H1 (cell line): ENCODE measurements at regions not wholly inside any gene's neighbourhood (a gene's known extent, or its start where the extent isn't known, plus 50 kb on each side); places are given as distances from the start of the nearest gene placed in this dataset.

Source experiments
- CTCF ChIA-PET: fragments of 300-600 bp; sonication (Branson Sonifier 250); formaldehyde crosslinking; loops from one replicate; lab custom pipeline; 2021; ENCODE audit not compliant: partially characterized antibody; lab: Charles Lee
- POLR2A ChIA-PET: fragments of 300-600 bp; sonication (Branson Sonifier 250); formaldehyde crosslinking; loops from one replicate; lab custom pipeline; 2021; ENCODE audit warnings: inconsistent platforms; ENCODE audit not compliant: partially characterized antibody; lab: Charles Lee
- DNase-seq, 2 experiments: peaks; one replicate each; pipeline versions ENCODE4 v3.0.0 to v3.0.0-alpha.2; 2010 to 2022; ENCODE audit warnings: low spot score in 2 of 2, low read depth in 1 of 2, mixed read lengths in 1 of 2
- FAIRE-seq: peaks from 2 replicates; lab custom pipeline; 2011; peaks lifted over from hg19 to GRCh38; lab: Jason Lieb, UNC
- H2AFZ ChIP-seq: 2 replicates; pipeline ENCODE4 v1.8.1; 2012; ENCODE audit warnings: low read length, inconsistent platforms
- H2AK5ac ChIP-seq: 2 replicates; pipeline ENCODE4 v1.6.1; 2013; ENCODE audit warnings: low read depth, low read length
- H2BK120ac ChIP-seq: replicated peaks from 2 replicates; pipeline ENCODE3; 2013; ENCODE audit warnings: low read depth, low read length, inconsistent platforms
- H2BK12ac ChIP-seq: 2 replicates; pipeline ENCODE4 v1.6.1; 2013; ENCODE audit warnings: low read depth, low read length
- H2BK15ac ChIP-seq: 2 replicates; pipeline ENCODE4 v1.6.1; 2013; ENCODE audit warnings: low read length
- H2BK20ac ChIP-seq: 2 replicates; pipeline ENCODE4 v1.6.1; 2013; ENCODE audit warnings: low read length
- H2BK5ac ChIP-seq: 2 replicates; pipeline ENCODE4 v1.6.1; 2013; ENCODE audit warnings: low read depth, low read length
- H3K14ac ChIP-seq: 2 replicates; pipeline ENCODE4 v1.6.1; 2013; ENCODE audit warnings: inconsistent platforms; ENCODE audit not compliant: insufficient read length
- H3K18ac ChIP-seq: 2 replicates; pipeline ENCODE4 v1.6.1; 2013; ENCODE audit warnings: low read length; ENCODE audit errors: extremely low read depth
- H3K23ac ChIP-seq: 2 replicates; pipeline ENCODE4 v1.6.1; 2013; ENCODE audit warnings: inconsistent platforms; ENCODE audit not compliant: insufficient read length
- H3K23me2 ChIP-seq: 2 replicates; pipeline ENCODE4 v1.6.1; 2013; ENCODE audit warnings: low read depth, low read length
- H3K27ac ChIP-seq: 2 replicates; pipeline ENCODE4 v1.6.1; 2011; ENCODE audit warnings: low read depth, low read length, inconsistent platforms
- H3K27me3 ChIP-seq, 4 experiments: replicated peaks in 1 of 4; 1 replicate in 1 of 4; 2 replicates in 3 of 4; pipeline versions ENCODE4 v1.6.1 to v1.8.1; 2011 to 2013; ENCODE audit warnings: low read length in 3 of 4, mild to moderate bottlenecking in 3 of 4, inconsistent platforms in 2 of 4, mixed read lengths in 2 of 4, moderate library complexity in 1 of 4; ENCODE audit not compliant: control insufficient read depth in 3 of 4, insufficient read depth in 3 of 4; ENCODE audit errors: extremely low read depth in 1 of 4
- H3K36me3 ChIP-seq, 4 experiments: 2 replicates each; pipeline versions ENCODE4 v1.6.1 to v1.8.1; 2011 to 2013; ENCODE audit warnings: mild to moderate bottlenecking in 4 of 4, low read length in 3 of 4, moderate library complexity in 2 of 4, control low read depth in 1 of 4, inconsistent platforms in 1 of 4; ENCODE audit not compliant: insufficient read depth in 4 of 4, control insufficient read depth in 2 of 4
- H3K4ac ChIP-seq: replicated peaks from 2 replicates; pipeline ENCODE3; 2013; ENCODE audit warnings: low read length, low read depth, mixed read lengths, inconsistent platforms; ENCODE audit not compliant: insufficient read length
- H3K4me1 ChIP-seq, 4 experiments: replicated peaks in 1 of 4; 1 replicate in 1 of 4; 2 replicates in 3 of 4; pipeline versions ENCODE4 v1.6.1 to v1.8.1; 2011 to 2013; ENCODE audit warnings: low read length in 3 of 4, inconsistent platforms in 2 of 4, mixed read lengths in 1 of 4; ENCODE audit not compliant: insufficient read depth in 4 of 4, control insufficient read depth in 3 of 4
- H3K4me2 ChIP-seq, 2 experiments: 2 replicates each; pipeline versions ENCODE4 v1.6.1 to v1.8.1; 2011 to 2013; ENCODE audit warnings: low read depth in 2 of 2, low read length in 2 of 2, control low read depth in 1 of 2, inconsistent platforms in 1 of 2, mild to moderate bottlenecking in 1 of 2; ENCODE audit not compliant: insufficient read depth in 1 of 2
- H3K4me3 ChIP-seq, 4 experiments: fragments of 200-600, 300-600 bp in 1 of 4; sonication (generic), shearing (Covaris generic), sonication (Bioruptor Twin) in 1 of 4; 2 replicates each; pipeline versions ENCODE4 v1.5.1 to v1.8.1; 2011 to 2016; ENCODE audit warnings: low read length in 4 of 4, low read depth in 3 of 4, control low read depth in 2 of 4, inconsistent platforms in 2 of 4, mild to moderate bottlenecking in 2 of 4, mixed read lengths in 1 of 4, moderate library complexity in 1 of 4; ENCODE audit not compliant: insufficient read depth in 2 of 4; ENCODE audit errors: extremely low read depth in 1 of 4
- H3K56ac ChIP-seq: replicated peaks from 2 replicates; pipeline ENCODE3; 2013; ENCODE audit warnings: low read depth, mild to moderate bottlenecking, mixed read lengths, low read length, inconsistent platforms; ENCODE audit not compliant: insufficient read length
- H3K79me1 ChIP-seq: 2 replicates; pipeline ENCODE4 v1.6.1; 2013; ENCODE audit warnings: low read depth, low read length, control low read depth
- H3K79me2 ChIP-seq, 2 experiments: 2 replicates each; pipeline versions ENCODE4 v1.6.1 to v1.8.1; 2012 to 2013; ENCODE audit warnings: low read length in 2 of 2, mild to moderate bottlenecking in 2 of 2, inconsistent platforms in 1 of 2; ENCODE audit not compliant: insufficient read depth in 2 of 2, control insufficient read depth in 1 of 2
- H3K9ac ChIP-seq, 4 experiments: replicated peaks in 1 of 4; 1 replicate in 1 of 4; 2 replicates in 3 of 4; pipeline versions ENCODE4 v1.6.1 to v1.8.1; 2011 to 2013; ENCODE audit warnings: low read depth in 3 of 4, low read length in 3 of 4, control low read depth in 2 of 4, mild to moderate bottlenecking in 2 of 4, moderate library complexity in 2 of 4, inconsistent platforms in 1 of 4; ENCODE audit errors: extremely low read depth in 1 of 4
- H3K9me3 ChIP-seq, 2 experiments: 2 replicates each; pipeline versions ENCODE4 v1.6.1 to v1.8.1; 2012 to 2013; ENCODE audit warnings: mild to moderate bottlenecking in 2 of 2, moderate library complexity in 2 of 2, control low read depth in 1 of 2, inconsistent platforms in 1 of 2, low read depth in 1 of 2, low read length in 1 of 2, mixed read lengths in 1 of 2; ENCODE audit not compliant: insufficient read depth in 2 of 2
- H4K20me1 ChIP-seq, 2 experiments: replicated peaks in 1 of 2; 2 replicates each; pipeline versions ENCODE3 to v1.8.1; 2011 to 2013; ENCODE audit warnings: inconsistent platforms in 2 of 2, low read length in 2 of 2, mild to moderate bottlenecking in 1 of 2; ENCODE audit not compliant: insufficient read depth in 2 of 2, control insufficient read depth in 1 of 2
- H4K5ac ChIP-seq: 2 replicates; pipeline ENCODE4 v1.6.1; 2013; ENCODE audit warnings: low read length, low read depth, mixed read lengths, inconsistent platforms; ENCODE audit not compliant: insufficient read length
- H4K8ac ChIP-seq: 2 replicates; pipeline ENCODE4 v1.8.0; 2013; ENCODE audit warnings: mild to moderate bottlenecking, moderate library complexity, low read length, inconsistent platforms; ENCODE audit not compliant: insufficient read depth; ENCODE audit errors: extremely low read depth
- H4K91ac ChIP-seq: replicated peaks from 2 replicates; pipeline ENCODE3; 2013; ENCODE audit warnings: low read length, mixed read lengths, inconsistent platforms; ENCODE audit not compliant: insufficient read length
- BACH1 ChIP-seq: IDR thresholded peaks from 2 replicates; pipeline ENCODE4 v1.6.1; 2012; ENCODE audit warnings: low read length, improper control_type of control experiment
- GABPA ChIP-seq: IDR thresholded peaks from 2 replicates; pipeline ENCODE4 v1.6.1; 2011; ENCODE audit warnings: mild to moderate bottlenecking, low read length, moderate library complexity, borderline replicate concordance; ENCODE audit not compliant: insufficient read depth
- RAD21 ChIP-seq, 2 experiments: IDR thresholded peaks in 1 of 2; conservative IDR thresholded peaks in 1 of 2; 2 replicates each; pipeline ENCODE4 v1.6.1; 2011; ENCODE audit warnings: low read depth in 2 of 2, low read length in 2 of 2, improper control_type of control experiment in 1 of 2, inconsistent platforms in 1 of 2, mild to moderate bottlenecking in 1 of 2, moderate library complexity in 1 of 2
- SAP30 ChIP-seq: fragments of 300-600 bp; sonication (generic); IDR thresholded peaks from 2 replicates; pipeline ENCODE4 v1.7.1; 2012; ENCODE audit warnings: low read length, moderate library complexity, mild to moderate bottlenecking, inconsistent platforms; ENCODE audit not compliant: insufficient read depth, insufficient replicate concordance
- YY1 ChIP-seq: IDR thresholded peaks from 2 replicates; pipeline ENCODE4 v1.6.1; 2011; ENCODE audit warnings: low read depth, mild to moderate bottlenecking, low read length
- WGBS, 2 experiments: shearing (Covaris generic) in 1 of 2; methylation state at CpG; one replicate each; pipeline versions ENCODE4 v1.1.6 to v1.1.7; 2013 to 2015; ENCODE audit warnings: low lambda C conversion rate in 2 of 2, mixed read lengths in 2 of 2, inconsistent platforms in 1 of 2, low coverage in 1 of 2, missing lambda C conversion rate in 1 of 2; ENCODE audit not compliant: insufficient replicate concordance in 2 of 2, insufficient coverage in 1 of 2, insufficient read length in 1 of 2; ENCODE audit errors: extremely low coverage in 1 of 2, missing lambda C conversion rate in 1 of 2; 5-methylcytosine and 5-hydroxymethylcytosine counted together
- TF ChIP-seq, protein P1 (sequence below): IDR thresholded peaks from 2 replicates; pipeline ENCODE4 v1.6.1; 2011; ENCODE audit warnings: low read length, improper control_type of control experiment
- TF ChIP-seq, protein P2 (sequence below), 3 experiments: IDR thresholded peaks; 1 replicate in 2 of 3; 2 replicates in 1 of 3; pipeline versions ENCODE4 v1.5.1 to v1.6.1; 2011; ENCODE audit warnings: low read length in 3 of 3, mild to moderate bottlenecking in 3 of 3, inconsistent platforms in 2 of 3, low read depth in 1 of 3, moderate library complexity in 1 of 3; ENCODE audit not compliant: insufficient read depth in 1 of 3; ENCODE audit errors: control extremely low read depth in 1 of 3
- TF ChIP-seq, protein P3 (sequence below): IDR thresholded peaks from 2 replicates; pipeline ENCODE4 v1.6.1; 2012; ENCODE audit warnings: inconsistent platforms

GRCh38 chr2:217510771-217511291 is 492.0 kb downstream of the TNS1 start:
- POLR2A ChIA-PET = no interaction called here
- no peak overlapping the region for H2BK20ac ChIP-seq
- no peak overlapping the region for H3K27ac ChIP-seq
- peak overlapping the region; percentile 33 to 64; a peak in 3 of 4 replicates for H3K4me2 ChIP-seq
- 34% methylated on average over 9 of the region's 9 CpGs; no CpG with 5 or more reads in 1 of the 2 experiments for WGBS, 2 experiments
- no peak overlapping the region for H4K8ac ChIP-seq
- no peak overlapping the region for H4K5ac ChIP-seq
- peak overlapping the region; percentile 94 for H2AFZ ChIP-seq
- no peak overlapping the region for H2AK5ac ChIP-seq
- H2BK120ac ChIP-seq = no peak overlapping the region
- peak overlapping the region in 1 of 4 experiments; percentile 33; a peak in 3 of 8 replicates for H3K4me3 ChIP-seq
- H3K9ac ChIP-seq = no peak overlapping the region
- H3K23me2 ChIP-seq = no peaks in the 10 kb centered on the region
- H3K27me3 ChIP-seq = no peaks in the 10 kb centered on the region
- no peak overlapping the region for H3K23ac ChIP-seq
- H4K91ac ChIP-seq = no peak overlapping the region
- H3K18ac ChIP-seq = no peak overlapping the region; the same call in 1 of the 2 replicates
- no peak overlapping the region for H3K56ac ChIP-seq
- H3K4ac ChIP-seq = no peak overlapping the region
- no peaks in the 10 kb centered on the region for H3K9me3 ChIP-seq
- no peaks in the 10 kb centered on the region for H3K79me2 ChIP-seq
- H3K79me1 ChIP-seq = no peaks in the 10 kb centered on the region
- peaks cover 0 to 3% (median 2%) of the 10 kb centered on the region in 4 experiments; a peak in 3 of 7 replicates for H3K4me1 ChIP-seq
- no peaks in the 10 kb centered on the region for H3K36me3 ChIP-seq
- H2BK15ac ChIP-seq = no peak overlapping the region
- FAIRE-seq (peak; percentile 95), DNase-seq (peak; percentile 15 to 65)
- H2BK12ac ChIP-seq = no peak overlapping the region
- no peak overlapping the region for H3K14ac ChIP-seq
- CTCF ChIA-PET = interaction anchor here (0.6 to 4.8 kb wide), 64 partner anchors 8 to 952 kb away, joined by 3 to 38 read pairs (median 4); partner anchors contain the start of gene IGFBP5
- H4K20me1 ChIP-seq = peaks cover 0 to 4% of the 10 kb centered on the region in 2 experiments
- H2BK5ac ChIP-seq = no peak overlapping the region; the same call in 1 of the 2 replicates
- TF ChIP-seq BACH1 (no peak), RAD21 (IDR thresholded peaks at IDR 0.05 in 1 of 2, conservative IDR thresholded peaks at IDR 0.05 in 1 of 2; ENCODE audit: low read depth in 2 of 2, low read length in 2 of 2) (peak; percentile 97 to 98), YY1 (peak; percentile 80), SAP30 (no peak), GABPA (no peak)
- TF ChIP-seq, protein P1, sequence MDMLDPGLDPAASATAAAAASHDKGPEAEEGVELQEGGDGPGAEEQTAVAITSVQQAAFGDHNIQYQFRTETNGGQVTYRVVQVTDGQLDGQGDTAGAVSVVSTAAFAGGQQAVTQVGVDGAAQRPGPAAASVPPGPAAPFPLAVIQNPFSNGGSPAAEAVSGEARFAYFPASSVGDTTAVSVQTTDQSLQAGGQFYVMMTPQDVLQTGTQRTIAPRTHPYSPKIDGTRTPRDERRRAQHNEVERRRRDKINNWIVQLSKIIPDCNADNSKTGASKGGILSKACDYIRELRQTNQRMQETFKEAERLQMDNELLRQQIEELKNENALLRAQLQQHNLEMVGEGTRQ = no peak
- TF ChIP-seq, protein P2, sequence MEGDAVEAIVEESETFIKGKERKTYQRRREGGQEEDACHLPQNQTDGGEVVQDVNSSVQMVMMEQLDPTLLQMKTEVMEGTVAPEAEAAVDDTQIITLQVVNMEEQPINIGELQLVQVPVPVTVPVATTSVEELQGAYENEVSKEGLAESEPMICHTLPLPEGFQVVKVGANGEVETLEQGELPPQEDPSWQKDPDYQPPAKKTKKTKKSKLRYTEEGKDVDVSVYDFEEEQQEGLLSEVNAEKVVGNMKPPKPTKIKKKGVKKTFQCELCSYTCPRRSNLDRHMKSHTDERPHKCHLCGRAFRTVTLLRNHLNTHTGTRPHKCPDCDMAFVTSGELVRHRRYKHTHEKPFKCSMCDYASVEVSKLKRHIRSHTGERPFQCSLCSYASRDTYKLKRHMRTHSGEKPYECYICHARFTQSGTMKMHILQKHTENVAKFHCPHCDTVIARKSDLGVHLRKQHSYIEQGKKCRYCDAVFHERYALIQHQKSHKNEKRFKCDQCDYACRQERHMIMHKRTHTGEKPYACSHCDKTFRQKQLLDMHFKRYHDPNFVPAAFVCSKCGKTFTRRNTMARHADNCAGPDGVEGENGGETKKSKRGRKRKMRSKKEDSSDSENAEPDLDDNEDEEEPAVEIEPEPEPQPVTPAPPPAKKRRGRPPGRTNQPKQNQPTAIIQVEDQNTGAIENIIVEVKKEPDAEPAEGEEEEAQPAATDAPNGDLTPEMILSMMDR (IDR thresholded peaks at IDR 0.05; ENCODE audit: control extremely low read depth in 1 of 3, insufficient read depth in 1 of 3, low read depth in 1 of 3, low read length in 3 of 3) = peak; percentile 45 to 82 (median 79)
- TF ChIP-seq, protein P3, sequence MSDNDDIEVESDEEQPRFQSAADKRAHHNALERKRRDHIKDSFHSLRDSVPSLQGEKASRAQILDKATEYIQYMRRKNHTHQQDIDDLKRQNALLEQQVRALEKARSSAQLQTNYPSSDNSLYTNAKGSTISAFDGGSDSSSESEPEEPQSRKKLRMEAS = no peak
